A549 (cell line): ENCODE measurements at regions not wholly inside any gene's neighbourhood (a gene's known extent, or its start where the extent isn't known, plus 50 kb on each side); places are given as distances from the start of the nearest gene placed in this dataset.

Experiments used
- CBX8 ChIP-seq: fragments of 200-600 bp; sonication (generic); IDR thresholded peaks from 2 replicates; pipeline ENCODE4 v1.6.1; 2016
- EP300 ChIP-seq, 2 experiments: fragments of >200 bp; sonication (Bioruptor Twin); formaldehyde crosslinking; IDR thresholded peaks; 2 replicates in 1 of 2; 3 replicates in 1 of 2; pipeline ENCODE4 v1.6.1; 2016 to 2017
- HDAC2 ChIP-seq: fragments of 200-600 bp; sonication (generic); IDR thresholded peaks from 2 replicates; pipeline ENCODE4 v1.6.1; 2016
- JUNB ChIP-seq: fragments of >200 bp; sonication (Bioruptor Twin); formaldehyde crosslinking; IDR thresholded peaks from 2 replicates; pipeline ENCODE4 v1.6.1; 2016
- KDM5A ChIP-seq: fragments of 200-600 bp; sonication (generic); IDR thresholded peaks from 2 replicates; pipeline ENCODE4 v1.6.1; 2016; ENCODE audit warnings: antibody characterized with exemption, mild to moderate bottlenecking
- MYC ChIP-seq: IDR thresholded peaks from 2 replicates; pipeline ENCODE4 v1.6.1; 2012; ENCODE audit warnings: mild to moderate bottlenecking, inconsistent platforms, low read length, improper control_type of control experiment, borderline replicate concordance
- NFE2L2 ChIP-seq: fragments of 150-350 bp; conservative IDR thresholded peaks from 2 replicates; pipeline ENCODE4 v1.6.1; 2014; ENCODE audit warnings: low read length
- PHF8 ChIP-seq: fragments of 200-600 bp; sonication (generic); IDR thresholded peaks from 2 replicates; pipeline ENCODE4 v1.6.1; 2016; ENCODE audit warnings: low read depth, mild to moderate bottlenecking, antibody characterized with exemption, moderate library complexity, borderline replicate concordance
- RAD21 ChIP-seq, 2 experiments: fragments of >200 bp in 1 of 2; sonication (Bioruptor Twin) in 1 of 2; formaldehyde crosslinking in 1 of 2; IDR thresholded peaks in 1 of 2; conservative IDR thresholded peaks in 1 of 2; 2 replicates in 1 of 2; 3 replicates in 1 of 2; pipeline ENCODE4 v1.6.1; 2012 to 2018; ENCODE audit warnings: inconsistent platforms in 1 of 2
- RFX5 ChIP-seq: fragments of 450-650 bp; IDR thresholded peaks from 2 replicates; pipeline ENCODE4 v1.7.1; 2014; ENCODE audit warnings: antibody characterized with exemption, mild to moderate bottlenecking, moderate library complexity
- RNF2 ChIP-seq: fragments of 200-600 bp; sonication (generic); IDR thresholded peaks from 2 replicates; pipeline ENCODE4 v1.6.1; 2016; ENCODE audit warnings: low read depth, mild to moderate bottlenecking, antibody characterized with exemption, moderate library complexity, borderline replicate concordance
- TF ChIP-seq, protein P1 (sequence below): fragments of 200-600 bp; sonication (generic); IDR thresholded peaks from 2 replicates; pipeline ENCODE4 v1.6.1; 2016; ENCODE audit warnings: antibody characterized with exemption, mild to moderate bottlenecking, moderate library complexity
- TF ChIP-seq, protein P2 (sequence below): fragments of >200 bp; sonication (Bioruptor Twin); formaldehyde crosslinking; IDR thresholded peaks from 3 replicates; pipeline ENCODE4 v1.5.1; 2016
- TF ChIP-seq, protein P3 (sequence below): fragments of 450-650 bp; IDR thresholded peaks from 2 replicates; pipeline ENCODE4 v1.6.1; 2014; ENCODE audit warnings: antibody characterized with exemption

DNA sequence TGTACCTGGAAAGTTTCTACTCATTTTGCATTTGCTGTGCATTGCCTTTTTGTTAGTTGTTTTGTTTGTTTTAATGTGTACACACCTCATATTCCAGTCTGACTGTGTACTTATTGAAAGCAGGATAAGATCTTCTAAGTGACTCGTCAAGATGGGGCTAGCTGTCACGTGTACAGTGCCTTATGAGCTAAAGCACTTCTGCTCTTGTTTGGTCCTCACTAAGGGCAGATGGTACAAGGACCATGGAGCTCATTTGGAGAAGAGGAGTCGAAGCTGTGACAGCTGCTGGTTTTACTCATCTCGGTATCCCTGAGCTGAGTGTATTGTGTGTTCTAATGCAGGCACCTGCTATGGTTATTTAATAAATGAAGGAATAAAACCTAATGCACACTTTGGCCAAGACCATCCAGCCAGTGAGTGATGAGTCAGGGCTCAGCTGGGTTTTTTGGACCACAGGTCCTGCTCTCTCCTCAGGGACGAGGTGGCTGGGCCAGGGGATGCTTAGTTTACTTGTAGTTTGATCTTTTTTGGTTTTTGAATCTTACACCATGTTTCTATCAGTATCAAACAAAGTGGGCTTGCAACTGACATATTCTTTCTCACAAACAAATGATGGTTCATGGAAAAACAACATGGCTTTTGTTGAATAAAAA lies 152.5 kb upstream of the APCDD1 start:
- TF ChIP-seq EP300 (IDR thresholded peaks at IDR 0.05) (no peak), HDAC2 (no peak), MYC (no peak), KDM5A (no peak), RAD21 (conservative IDR thresholded peaks at IDR 0.05 in 1 of 2, IDR thresholded peaks at IDR 0.05 in 1 of 2) (no peak), PHF8 (no peak), RNF2 (no peak), CBX8 (no peak), JUNB (no peak), RFX5 (no peak), NFE2L2 (no peak)
- TF ChIP-seq, protein P1, sequence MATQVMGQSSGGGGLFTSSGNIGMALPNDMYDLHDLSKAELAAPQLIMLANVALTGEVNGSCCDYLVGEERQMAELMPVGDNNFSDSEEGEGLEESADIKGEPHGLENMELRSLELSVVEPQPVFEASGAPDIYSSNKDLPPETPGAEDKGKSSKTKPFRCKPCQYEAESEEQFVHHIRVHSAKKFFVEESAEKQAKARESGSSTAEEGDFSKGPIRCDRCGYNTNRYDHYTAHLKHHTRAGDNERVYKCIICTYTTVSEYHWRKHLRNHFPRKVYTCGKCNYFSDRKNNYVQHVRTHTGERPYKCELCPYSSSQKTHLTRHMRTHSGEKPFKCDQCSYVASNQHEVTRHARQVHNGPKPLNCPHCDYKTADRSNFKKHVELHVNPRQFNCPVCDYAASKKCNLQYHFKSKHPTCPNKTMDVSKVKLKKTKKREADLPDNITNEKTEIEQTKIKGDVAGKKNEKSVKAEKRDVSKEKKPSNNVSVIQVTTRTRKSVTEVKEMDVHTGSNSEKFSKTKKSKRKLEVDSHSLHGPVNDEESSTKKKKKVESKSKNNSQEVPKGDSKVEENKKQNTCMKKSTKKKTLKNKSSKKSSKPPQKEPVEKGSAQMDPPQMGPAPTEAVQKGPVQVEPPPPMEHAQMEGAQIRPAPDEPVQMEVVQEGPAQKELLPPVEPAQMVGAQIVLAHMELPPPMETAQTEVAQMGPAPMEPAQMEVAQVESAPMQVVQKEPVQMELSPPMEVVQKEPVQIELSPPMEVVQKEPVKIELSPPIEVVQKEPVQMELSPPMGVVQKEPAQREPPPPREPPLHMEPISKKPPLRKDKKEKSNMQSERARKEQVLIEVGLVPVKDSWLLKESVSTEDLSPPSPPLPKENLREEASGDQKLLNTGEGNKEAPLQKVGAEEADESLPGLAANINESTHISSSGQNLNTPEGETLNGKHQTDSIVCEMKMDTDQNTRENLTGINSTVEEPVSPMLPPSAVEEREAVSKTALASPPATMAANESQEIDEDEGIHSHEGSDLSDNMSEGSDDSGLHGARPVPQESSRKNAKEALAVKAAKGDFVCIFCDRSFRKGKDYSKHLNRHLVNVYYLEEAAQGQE: no peak
- TF ChIP-seq, protein P2, sequence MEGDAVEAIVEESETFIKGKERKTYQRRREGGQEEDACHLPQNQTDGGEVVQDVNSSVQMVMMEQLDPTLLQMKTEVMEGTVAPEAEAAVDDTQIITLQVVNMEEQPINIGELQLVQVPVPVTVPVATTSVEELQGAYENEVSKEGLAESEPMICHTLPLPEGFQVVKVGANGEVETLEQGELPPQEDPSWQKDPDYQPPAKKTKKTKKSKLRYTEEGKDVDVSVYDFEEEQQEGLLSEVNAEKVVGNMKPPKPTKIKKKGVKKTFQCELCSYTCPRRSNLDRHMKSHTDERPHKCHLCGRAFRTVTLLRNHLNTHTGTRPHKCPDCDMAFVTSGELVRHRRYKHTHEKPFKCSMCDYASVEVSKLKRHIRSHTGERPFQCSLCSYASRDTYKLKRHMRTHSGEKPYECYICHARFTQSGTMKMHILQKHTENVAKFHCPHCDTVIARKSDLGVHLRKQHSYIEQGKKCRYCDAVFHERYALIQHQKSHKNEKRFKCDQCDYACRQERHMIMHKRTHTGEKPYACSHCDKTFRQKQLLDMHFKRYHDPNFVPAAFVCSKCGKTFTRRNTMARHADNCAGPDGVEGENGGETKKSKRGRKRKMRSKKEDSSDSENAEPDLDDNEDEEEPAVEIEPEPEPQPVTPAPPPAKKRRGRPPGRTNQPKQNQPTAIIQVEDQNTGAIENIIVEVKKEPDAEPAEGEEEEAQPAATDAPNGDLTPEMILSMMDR: no peak
- TF ChIP-seq, protein P3, sequence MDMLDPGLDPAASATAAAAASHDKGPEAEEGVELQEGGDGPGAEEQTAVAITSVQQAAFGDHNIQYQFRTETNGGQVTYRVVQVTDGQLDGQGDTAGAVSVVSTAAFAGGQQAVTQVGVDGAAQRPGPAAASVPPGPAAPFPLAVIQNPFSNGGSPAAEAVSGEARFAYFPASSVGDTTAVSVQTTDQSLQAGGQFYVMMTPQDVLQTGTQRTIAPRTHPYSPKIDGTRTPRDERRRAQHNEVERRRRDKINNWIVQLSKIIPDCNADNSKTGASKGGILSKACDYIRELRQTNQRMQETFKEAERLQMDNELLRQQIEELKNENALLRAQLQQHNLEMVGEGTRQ: no peak
